HEK293 (cell line): ENCODE measurements at regions not wholly inside any gene's neighbourhood (a gene's known extent, or its start where the extent isn't known, plus 50 kb on each side); places are given as distances from the start of the nearest gene placed in this dataset.

Experiments used
- CTCF ChIA-PET: fragments of 350-600 bp; formaldehyde crosslinking; extraction: SDS; loops from one replicate; lab custom pipeline; 2021; ENCODE audit warnings: antibody characterized with exemption; lab: Yijun Ruan, JAX
- POLR2A ChIA-PET: fragments of 300-600 bp; formaldehyde crosslinking; extraction: SDS; loops from one replicate; lab custom pipeline; 2020; ENCODE audit warnings: antibody characterized with exemption, inconsistent platforms; lab: Yijun Ruan, JAX
- H3K27ac ChIP-seq: fragments of 200-500 bp; sonication (Bioruptor generic); 2 replicates; pipeline ENCODE4 v1.5.1; 2014; ENCODE audit warnings: low read depth, low read length, control low read depth, inconsistent platforms; ENCODE audit errors: extremely low read depth
- H3K36me3 ChIP-seq, 2 experiments: fragments of 200-500 bp in 1 of 2; sonication (Bioruptor generic) in 1 of 2; 1 replicate in 1 of 2; 2 replicates in 1 of 2; pipeline ENCODE4 v1.5.1; 2014 to 2017; ENCODE audit warnings: inconsistent platforms in 2 of 2, low read length in 2 of 2; ENCODE audit not compliant: control insufficient read depth in 2 of 2, insufficient read depth in 1 of 2
- H3K4me1 ChIP-seq: fragments of 200-500 bp; sonication (Bioruptor generic); 2 replicates; pipeline ENCODE4 v1.5.1; 2014; ENCODE audit warnings: mild to moderate bottlenecking, low read length, inconsistent platforms; ENCODE audit not compliant: control insufficient read depth, insufficient read depth
- H3K4me3 ChIP-seq: 2 replicates; pipeline ENCODE4 v1.5.1; 2011; ENCODE audit warnings: low read depth, mild to moderate bottlenecking, control low read depth, low read length, moderate library complexity
- H3K9me3 ChIP-seq: fragments of 200-500 bp; sonication (Bioruptor generic); 2 replicates; pipeline ENCODE4 v1.5.1; 2014; ENCODE audit warnings: low read depth, low read length, inconsistent platforms; ENCODE audit not compliant: control insufficient read depth, insufficient read depth
- HOXA7 ChIP-seq: sonication (generic); formaldehyde crosslinking; IDR thresholded peaks from 2 replicates; pipeline ENCODE4 v1.8.1; 2022; ENCODE audit warnings: missing genetic modification reagents, borderline replicate concordance
- KLF16 ChIP-seq: fragments of 450-650 bp; formaldehyde crosslinking; IDR thresholded peaks from 2 replicates; pipeline ENCODE4 v1.5.1; 2017; ENCODE audit warnings: missing biosample characterization, missing genetic modification characterization
- MYNN ChIP-seq: fragments of 450-650 bp; formaldehyde crosslinking; IDR thresholded peaks from 2 replicates; pipeline ENCODE4 v1.5.1; 2016; ENCODE audit warnings: missing biosample characterization, missing genetic modification characterization, borderline replicate concordance
- PRDM2 ChIP-seq: fragments of 450-650 bp; formaldehyde crosslinking; IDR thresholded peaks from 2 replicates; pipeline ENCODE4 v1.5.1; 2016; ENCODE audit warnings: missing biosample characterization, missing genetic modification characterization, borderline replicate concordance
- ZFP69B ChIP-seq: fragments of 450-650 bp; formaldehyde crosslinking; IDR thresholded peaks from 2 replicates; pipeline ENCODE4 v1.5.1; 2016; ENCODE audit warnings: missing biosample characterization, missing genetic modification characterization
- ZNF155 ChIP-seq: fragments of 450-650 bp; formaldehyde crosslinking; IDR thresholded peaks from 2 replicates; pipeline ENCODE4 v1.5.1; 2016; ENCODE audit warnings: missing biosample characterization, missing genetic modification characterization
- ZNF221 ChIP-seq: fragments of 450-650 bp; formaldehyde crosslinking; IDR thresholded peaks from 2 replicates; pipeline ENCODE4 v1.5.1; 2017; ENCODE audit warnings: missing biosample characterization, missing genetic modification characterization, borderline replicate concordance
- ZNF292 ChIP-seq: fragments of 450-650 bp; formaldehyde crosslinking; IDR thresholded peaks from 2 replicates; pipeline ENCODE4 v1.5.1; 2016; ENCODE audit warnings: low read depth, missing biosample characterization, missing genetic modification characterization, borderline replicate concordance
- ZNF394 ChIP-seq: fragments of 450-650 bp; formaldehyde crosslinking; IDR thresholded peaks from 2 replicates; pipeline ENCODE4 v1.5.1; 2016; ENCODE audit warnings: missing biosample characterization, missing genetic modification characterization, mild to moderate bottlenecking, moderate library complexity, borderline replicate concordance
- ZNF449 ChIP-seq: fragments of 450-650 bp; formaldehyde crosslinking; IDR thresholded peaks from 2 replicates; pipeline ENCODE4 v1.5.1; 2017; ENCODE audit warnings: missing biosample characterization, mild to moderate bottlenecking, missing genetic modification characterization, moderate library complexity
- ZNF571 ChIP-seq: fragments of 450-650 bp; formaldehyde crosslinking; IDR thresholded peaks from 2 replicates; pipeline ENCODE4 v1.5.0; 2017; ENCODE audit warnings: missing biosample characterization, missing genetic modification characterization
- ZNF580 ChIP-seq: fragments of 450-650 bp; formaldehyde crosslinking; IDR thresholded peaks from 2 replicates; pipeline ENCODE4 v1.5.1; 2016; ENCODE audit warnings: missing biosample characterization, missing genetic modification characterization
- ZNF585B ChIP-seq: fragments of 450-650 bp; formaldehyde crosslinking; IDR thresholded peaks from 2 replicates; pipeline ENCODE4 v1.5.1; 2016; ENCODE audit warnings: missing biosample characterization, missing genetic modification characterization
- ZNF600 ChIP-seq: fragments of 450-650 bp; formaldehyde crosslinking; IDR thresholded peaks from 2 replicates; pipeline ENCODE4 v1.5.1; 2016; ENCODE audit warnings: missing biosample characterization, missing genetic modification characterization
- ZNF658 ChIP-seq: fragments of 450-650 bp; formaldehyde crosslinking; IDR thresholded peaks from 2 replicates; pipeline ENCODE4; 2016; ENCODE audit warnings: missing biosample characterization, missing genetic modification characterization
- TF ChIP-seq, protein P1 (sequence below): fragments of 450-650 bp; formaldehyde crosslinking; IDR thresholded peaks from 2 replicates; pipeline ENCODE4 v1.5.1; 2016; ENCODE audit warnings: missing biosample characterization, missing genetic modification characterization
- TF ChIP-seq, protein P2 (sequence below): fragments of 450-650 bp; formaldehyde crosslinking; IDR thresholded peaks from 2 replicates; pipeline ENCODE4 v1.5.1; 2016; ENCODE audit warnings: missing biosample characterization, missing genetic modification characterization

- TF ChIP-seq PRDM2: no peak
- no peak for TF ChIP-seq ZNF292
- TF ChIP-seq ZNF221 (tag by site-specific recombination): no peak
Measured at GRCh38 chr12:88764781-88765480, 184.7 kb upstream of the KITLG start (continued).

- Histone ChIP-seq H3K9me3 (no peaks in the 10 kb centered on the region), H3K27ac (no peak overlapping the region), H3K4me1 (no peaks in the 10 kb centered on the region), H3K4me3 (no peak overlapping the region), H3K36me3 (no peaks in the 10 kb centered on the region)
- POLR2A ChIA-PET: no interaction called here
- CTCF ChIA-PET: interaction anchor here (0.6 kb wide), 1 partner anchor 194 kb away, joined by 5 read pairs; no protein-coding TSS in a partner anchor
- TF ChIP-seq ZNF571 (tag by site-specific recombination): no peak
Measured at GRCh38 chr12:88763536-88764100, 183.3 kb upstream of the KITLG start.

- POLR2A ChIA-PET: no interaction called here
- no peaks in the 10 kb centered on the region for H3K36me3 ChIP-seq
- H3K4me3 ChIP-seq: no peak overlapping the region
- CTCF ChIA-PET: no interaction called here
- no peak overlapping the region for H3K27ac ChIP-seq
- no peaks in the 10 kb centered on the region for H3K9me3 ChIP-seq
- TF ChIP-seq ZNF394 (tag by site-specific recombination) (no peak), ZNF155 (tag by site-specific recombination) (no peak), HOXA7 (CRISPR knock-in tag) (no peak), ZNF580 (tag by site-specific recombination) (no peak), ZFP69B (tag by site-specific recombination) (no peak), MYNN (tag by site-specific recombination) (no peak), ZNF449 (tag by site-specific recombination) (no peak), ZNF600 (tag by site-specific recombination) (no peak), KLF16 (tag by site-specific recombination) (no peak), ZNF585B (tag by site-specific recombination) (no peak), ZNF658 (no peak)
- TF ChIP-seq, protein P1, sequence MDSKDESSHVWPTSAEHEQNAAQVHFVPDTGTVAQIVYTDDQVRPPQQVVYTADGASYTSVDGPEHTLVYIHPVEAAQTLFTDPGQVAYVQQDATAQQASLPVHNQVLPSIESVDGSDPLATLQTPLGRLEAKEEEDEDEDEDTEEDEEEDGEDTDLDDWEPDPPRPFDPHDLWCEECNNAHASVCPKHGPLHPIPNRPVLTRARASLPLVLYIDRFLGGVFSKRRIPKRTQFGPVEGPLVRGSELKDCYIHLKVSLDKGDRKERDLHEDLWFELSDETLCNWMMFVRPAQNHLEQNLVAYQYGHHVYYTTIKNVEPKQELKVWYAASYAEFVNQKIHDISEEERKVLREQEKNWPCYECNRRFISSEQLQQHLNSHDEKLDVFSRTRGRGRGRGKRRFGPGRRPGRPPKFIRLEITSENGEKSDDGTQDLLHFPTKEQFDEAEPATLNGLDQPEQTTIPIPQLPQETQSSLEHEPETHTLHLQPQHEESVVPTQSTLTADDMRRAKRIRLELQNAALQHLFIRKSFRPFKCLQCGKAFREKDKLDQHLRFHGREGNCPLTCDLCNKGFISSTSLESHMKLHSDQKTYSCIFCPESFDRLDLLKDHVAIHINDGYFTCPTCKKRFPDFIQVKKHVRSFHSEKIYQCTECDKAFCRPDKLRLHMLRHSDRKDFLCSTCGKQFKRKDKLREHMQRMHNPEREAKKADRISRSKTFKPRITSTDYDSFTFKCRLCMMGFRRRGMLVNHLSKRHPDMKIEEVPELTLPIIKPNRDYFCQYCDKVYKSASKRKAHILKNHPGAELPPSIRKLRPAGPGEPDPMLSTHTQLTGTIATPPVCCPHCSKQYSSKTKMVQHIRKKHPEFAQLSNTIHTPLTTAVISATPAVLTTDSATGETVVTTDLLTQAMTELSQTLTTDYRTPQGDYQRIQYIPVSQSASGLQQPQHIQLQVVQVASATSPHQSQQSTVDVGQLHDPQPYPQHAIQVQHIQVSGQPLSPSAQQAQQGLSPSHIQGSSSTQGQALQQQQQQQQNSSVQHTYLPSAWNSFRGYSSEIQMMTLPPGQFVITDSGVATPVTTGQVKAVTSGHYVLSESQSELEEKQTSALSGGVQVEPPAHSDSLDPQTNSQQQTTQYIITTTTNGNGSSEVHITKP: no peak
- TF ChIP-seq, protein P2, sequence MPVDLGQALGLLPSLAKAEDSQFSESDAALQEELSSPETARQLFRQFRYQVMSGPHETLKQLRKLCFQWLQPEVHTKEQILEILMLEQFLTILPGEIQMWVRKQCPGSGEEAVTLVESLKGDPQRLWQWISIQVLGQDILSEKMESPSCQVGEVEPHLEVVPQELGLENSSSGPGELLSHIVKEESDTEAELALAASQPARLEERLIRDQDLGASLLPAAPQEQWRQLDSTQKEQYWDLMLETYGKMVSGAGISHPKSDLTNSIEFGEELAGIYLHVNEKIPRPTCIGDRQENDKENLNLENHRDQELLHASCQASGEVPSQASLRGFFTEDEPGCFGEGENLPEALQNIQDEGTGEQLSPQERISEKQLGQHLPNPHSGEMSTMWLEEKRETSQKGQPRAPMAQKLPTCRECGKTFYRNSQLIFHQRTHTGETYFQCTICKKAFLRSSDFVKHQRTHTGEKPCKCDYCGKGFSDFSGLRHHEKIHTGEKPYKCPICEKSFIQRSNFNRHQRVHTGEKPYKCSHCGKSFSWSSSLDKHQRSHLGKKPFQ: no peak
- H3K4me1 ChIP-seq: no peaks in the 10 kb centered on the region
Measured at GRCh38 chr12:88758176-88758575, 177.9 kb upstream of the KITLG start.
